ENCODE measurements at regions not wholly inside any gene's neighbourhood (a gene's known extent, or its start where the extent isn't known, plus 50 kb on each side); places are given as distances from the start of the nearest gene placed in this dataset.
A peak's percentile ranks its signal among the peaks of the same experiment; 100 is the strongest.

GRCh38 chr13:33550276-33550675, 264.7 kb upstream of the STARD13 start:
- Histone ChIP-seq H3K27ac (ENCODE audit: low read depth, low read length) (no peak overlapping the region), H3K4me2 (ENCODE audit: insufficient read depth, low read length) (no peak overlapping the region), H3K36me3 (ENCODE audit: insufficient read depth, low read length) (no peaks in the 10 kb centered on the region), H3K79me2 (ENCODE audit: insufficient read depth, low read length) (no peaks in the 10 kb centered on the region), H3K9me3 (ENCODE audit: low read depth, low read length) (no peaks in the 10 kb centered on the region), H2AFZ (ENCODE audit: low read length) (no peak overlapping the region), H3K4me1 (ENCODE audit: insufficient read depth, low read length) (no peaks in the 10 kb centered on the region), H4K20me1 (ENCODE audit: insufficient read depth, low read length) (no peaks in the 10 kb centered on the region), H3K4me3 (ENCODE audit: insufficient read depth, low read length) (no peak overlapping the region), H3K27me3 (ENCODE audit: insufficient read depth, low read length) (no peaks in the 10 kb centered on the region)
- DNase-seq (ENCODE audit: insufficient read length, low spot score, missing footprints) = no peak
- TF ChIP-seq CTCF (IDR thresholded peaks at IDR 0.05; ENCODE audit: extremely low read depth, low read depth, low read length) = no peak

GRCh38 chr13:33550885-33551284, 265.3 kb upstream of the STARD13 start:
- Histone ChIP-seq H3K4me1 (ENCODE audit: insufficient read depth, low read length) (no peaks in the 10 kb centered on the region), H3K4me2 (ENCODE audit: insufficient read depth, low read length) (no peak overlapping the region), H4K20me1 (ENCODE audit: insufficient read depth, low read length) (no peaks in the 10 kb centered on the region), H3K79me2 (ENCODE audit: insufficient read depth, low read length) (no peaks in the 10 kb centered on the region), H3K9me3 (ENCODE audit: low read depth, low read length) (no peaks in the 10 kb centered on the region), H3K27me3 (ENCODE audit: insufficient read depth, low read length) (no peaks in the 10 kb centered on the region), H3K36me3 (ENCODE audit: insufficient read depth, low read length) (no peaks in the 10 kb centered on the region), H3K27ac (ENCODE audit: low read depth, low read length) (no peak overlapping the region), H3K4me3 (ENCODE audit: insufficient read depth, low read length) (no peak overlapping the region), H2AFZ (ENCODE audit: low read length) (no peak overlapping the region)
- no peak for TF ChIP-seq CTCF (IDR thresholded peaks at IDR 0.05; ENCODE audit: extremely low read depth, low read depth, low read length)
- no peak for DNase-seq (ENCODE audit: insufficient read length, low spot score, missing footprints)

GRCh38 chr13:33554919-33555791, 262.8 kb upstream of the RFC3 start:
- DNase-seq (ENCODE audit: insufficient read length, low spot score, missing footprints) = no peak
- Histone ChIP-seq H3K79me2 (ENCODE audit: insufficient read depth, low read length) (no peaks in the 10 kb centered on the region), H3K4me2 (ENCODE audit: insufficient read depth, low read length) (no peak overlapping the region), H3K9me3 (ENCODE audit: low read depth, low read length) (no peaks in the 10 kb centered on the region), H2AFZ (ENCODE audit: low read length) (peak overlapping the region; percentile 54), H3K36me3 (ENCODE audit: insufficient read depth, low read length) (no peaks in the 10 kb centered on the region), H3K27me3 (ENCODE audit: insufficient read depth, low read length) (no peaks in the 10 kb centered on the region), H4K20me1 (ENCODE audit: insufficient read depth, low read length) (no peaks in the 10 kb centered on the region), H3K4me1 (ENCODE audit: insufficient read depth, low read length) (no peaks in the 10 kb centered on the region), H3K27ac (ENCODE audit: low read depth, low read length) (no peak overlapping the region), H3K4me3 (ENCODE audit: insufficient read depth, low read length) (no peak overlapping the region)
- TF ChIP-seq CTCF (IDR thresholded peaks at IDR 0.05; ENCODE audit: extremely low read depth, low read depth, low read length) = no peak

GRCh38 chr13:33556828-33557227, 261.1 kb upstream of the RFC3 start:
- H3K4me2 ChIP-seq (ENCODE audit: insufficient read depth, low read length) = no peak overlapping the region
- H3K9me3 ChIP-seq (ENCODE audit: low read depth, low read length) = no peaks in the 10 kb centered on the region
- no peak overlapping the region for H2AFZ ChIP-seq (ENCODE audit: low read length)
- peaks cover 2% of the 10 kb centered on the region for H3K4me1 ChIP-seq (ENCODE audit: insufficient read depth, low read length)
- H4K20me1 ChIP-seq (ENCODE audit: insufficient read depth, low read length) = no peaks in the 10 kb centered on the region
- TF ChIP-seq CTCF (IDR thresholded peaks at IDR 0.05; ENCODE audit: extremely low read depth, low read depth, low read length) = no peak
- H3K79me2 ChIP-seq (ENCODE audit: insufficient read depth, low read length) = no peaks in the 10 kb centered on the region
- no peaks in the 10 kb centered on the region for H3K36me3 ChIP-seq (ENCODE audit: insufficient read depth, low read length)
- DNase-seq (ENCODE audit: insufficient read length, low spot score, missing footprints) = no peak
- no peaks in the 10 kb centered on the region for H3K27me3 ChIP-seq (ENCODE audit: insufficient read depth, low read length)
- H3K27ac ChIP-seq (ENCODE audit: low read depth, low read length) = no peak overlapping the region
- H3K4me3 ChIP-seq (ENCODE audit: insufficient read depth, low read length) = no peak overlapping the region

All from osteoblast (primary cell).